ENCODE measurements at regions not wholly inside any gene's neighbourhood (a gene's known extent, or its start where the extent isn't known, plus 50 kb on each side); places are given as distances from the start of the nearest gene placed in this dataset.

- Histone ChIP-seq H2AFZ (ENCODE audit: low read depth) (no peak overlapping the region), H3K36me3 (replicated peaks in 1 of 2; ENCODE audit: control insufficient read depth in 1 of 2, insufficient read depth in 2 of 2, low read length in 1 of 2) (no peaks in the 10 kb centered on the region), H3K4me2 (no peak overlapping the region), H3K4me1 (ENCODE audit: control insufficient read depth in 1 of 2, insufficient read depth in 2 of 2, low read depth in 1 of 2, low read length in 1 of 2) (no peaks in the 10 kb centered on the region), H3K4me3 (ENCODE audit: low read depth in 2 of 2, low read length in 1 of 2) (no peak overlapping the region), H3K27ac (ENCODE audit: low read depth in 2 of 2, low read length in 1 of 2) (no peak overlapping the region), H3K9me2 (no peaks in the 10 kb centered on the region), H4K20me1 (ENCODE audit: insufficient read depth) (no peaks in the 10 kb centered on the region), H3K9me3 (no peaks in the 10 kb centered on the region), H3K79me2 (ENCODE audit: insufficient read depth) (no peaks in the 10 kb centered on the region), H3K27me3 (ENCODE audit: insufficient read depth) (no peaks in the 10 kb centered on the region), H3K9ac (no peak overlapping the region), H3F3A (replicated peaks; ENCODE audit: insufficient read depth) (no peaks in the 10 kb centered on the region)
- POLR2A ChIA-PET = no interaction called here
- no peak for DNase-seq
- TF ChIP-seq PBX3 (IDR thresholded peaks at IDR 0.05) (no peak), RCOR1 (IDR thresholded peaks at IDR 0.05; ENCODE audit: low read length) (no peak)
- WGBS (ENCODE audit: low lambda C conversion rate) = 71% methylated on average over 6 of the region's 6 CpGs
- CTCF ChIA-PET = interaction anchor here (1.0 kb wide), 1 partner anchor 121 kb away, joined by 3 read pairs; the partner anchor contains the start of gene SNX18
Measured at GRCh38 chr5:54637654-54638053, 120.1 kb downstream of the SNX18 start.

GRCh38 chr5:54634089-54634488 lies 116.5 kb downstream of the SNX18 start:
- ChIA-PET POLR2A (interaction anchor here (0.9 kb wide), 1 partner anchor 32 kb away, joined by 4 read pairs; no protein-coding TSS in a partner anchor), CTCF (no interaction called here)
- H3K4me2 ChIP-seq = no peak overlapping the region
- H4K20me1 ChIP-seq (ENCODE audit: insufficient read depth) = no peaks in the 10 kb centered on the region
- H3K9ac ChIP-seq = no peak overlapping the region
- no peaks in the 10 kb centered on the region for H3K79me2 ChIP-seq (ENCODE audit: insufficient read depth)
- no peak for DNase-seq
- 25% methylated on average over 1 of the region's 1 CpG for WGBS (ENCODE audit: low lambda C conversion rate)
- TF ChIP-seq GABPA (IDR thresholded peaks at IDR 0.05; ENCODE audit: low read depth) (no peak), GATA2 (CRISPR knock-in tag; IDR thresholded peaks at IDR 0.05) (no peak), POLR2AphosphoS5 (IDR thresholded peaks at IDR 0.05; ENCODE audit: low read depth, low read length) (no peak), CHD2 (IDR thresholded peaks at IDR 0.05; ENCODE audit: low read length, partially characterized antibody) (no peak), SMC3 (IDR thresholded peaks at IDR 0.05; ENCODE audit: low read depth, low read length) (no peak), USF1 (IDR thresholded peaks at IDR 0.05; ENCODE audit: borderline replicate concordance, low read depth) (no peak), FOXJ3 (CRISPR knock-in tag; IDR thresholded peaks at IDR 0.05) (no peak), REST (IDR thresholded peaks at IDR 0.05; ENCODE audit: low read depth, low read length) (no peak), EZH2phosphoT487 (IDR thresholded peaks at IDR 0.05; ENCODE audit: borderline replicate concordance, low read depth) (no peak), USF2 (IDR thresholded peaks at IDR 0.05; ENCODE audit: borderline replicate concordance, low read depth, low read length) (no peak), RFX5 (IDR thresholded peaks at IDR 0.05; ENCODE audit: low read length) (no peak), TCF12 (IDR thresholded peaks at IDR 0.05) (no peak), YY1 (IDR thresholded peaks at IDR 0.05; ENCODE audit: low read depth) (no peak), TEAD4 (IDR thresholded peaks at IDR 0.05; ENCODE audit: borderline replicate concordance, insufficient read depth) (no peak), FOXM1 (IDR thresholded peaks at IDR 0.05; ENCODE audit: low read depth) (no peak), MEF2A (IDR thresholded peaks at IDR 0.05; ENCODE audit: borderline replicate concordance, low read depth) (no peak), JUND (IDR thresholded peaks at IDR 0.05) (no peak), EP300 (IDR thresholded peaks at IDR 0.05; ENCODE audit: borderline replicate concordance in 1 of 2, low read depth in 1 of 2, low read length in 1 of 2) (no peak), ELF1 (IDR thresholded peaks at IDR 0.05) (no peak)
- H3K4me1 ChIP-seq (ENCODE audit: control insufficient read depth in 1 of 2, insufficient read depth in 2 of 2, low read depth in 1 of 2, low read length in 1 of 2) = no peaks in the 10 kb centered on the region
- H2AFZ ChIP-seq (ENCODE audit: low read depth) = no peak overlapping the region
- H3K4me3 ChIP-seq (ENCODE audit: low read depth in 2 of 2, low read length in 1 of 2) = no peak overlapping the region
- no peak overlapping the region for H3K27ac ChIP-seq (ENCODE audit: low read depth in 2 of 2, low read length in 1 of 2)
- H3K36me3 ChIP-seq (replicated peaks in 1 of 2; ENCODE audit: control insufficient read depth in 1 of 2, insufficient read depth in 2 of 2, low read length in 1 of 2) = no peaks in the 10 kb centered on the region
- no peaks in the 10 kb centered on the region for H3K9me2 ChIP-seq
- no peaks in the 10 kb centered on the region for H3F3A ChIP-seq (replicated peaks; ENCODE audit: insufficient read depth)
- H3K9me3 ChIP-seq = no peaks in the 10 kb centered on the region
- H3K27me3 ChIP-seq (ENCODE audit: insufficient read depth) = no peaks in the 10 kb centered on the region; the same call in 1 of the 2 replicates

All from SK-N-SH (cell line).